K562 (cell line): ENCODE measurements at regions not wholly inside any gene's neighbourhood (a gene's known extent, or its start where the extent isn't known, plus 50 kb on each side); places are given as distances from the start of the nearest gene placed in this dataset.

Source experiments
- BRD4 ChIP-seq: fragments of 200-600 bp; sonication (generic); IDR thresholded peaks from 2 replicates; pipeline ENCODE4 v1.6.1; 2017; ENCODE audit warnings: inconsistent platforms
- BRD9 ChIP-seq: fragments of 450-650 bp; IDR thresholded peaks from 2 replicates; pipeline ENCODE4 v1.6.1; 2018; ENCODE audit warnings: low read depth; ENCODE audit not compliant: partially characterized antibody
- CBFA2T3 ChIP-seq: fragments of 450-650 bp; IDR thresholded peaks from 2 replicates; pipeline ENCODE4 v1.6.1; 2017
- CC2D1A ChIP-seq: fragments of 450-650 bp; IDR thresholded peaks from 2 replicates; pipeline ENCODE4 v1.6.1; 2017; ENCODE audit warnings: mild to moderate bottlenecking
- CTCFL ChIP-seq: IDR thresholded peaks from 2 replicates; pipeline ENCODE4 v1.6.1; 2011; ENCODE audit warnings: borderline replicate concordance, low read depth, mild to moderate bottlenecking, moderate library complexity, low read length; ENCODE audit not compliant: insufficient read depth, poor library complexity, severe bottlenecking
- EP400 ChIP-seq: fragments of 450-650 bp; IDR thresholded peaks from 2 replicates; pipeline ENCODE4 v1.6.1; 2017; ENCODE audit warnings: antibody characterized with exemption, mild to moderate bottlenecking, moderate library complexity
- ETS1 ChIP-seq: conservative IDR thresholded peaks from 2 replicates; pipeline ENCODE4 v1.6.1; 2011; ENCODE audit warnings: low read depth, mild to moderate bottlenecking, low read length; ENCODE audit not compliant: control insufficient read depth
- IRF1 ChIP-seq: sonication (generic); formaldehyde crosslinking; IDR thresholded peaks from 2 replicates; pipeline ENCODE4 v1.8.0; 2022; ENCODE audit warnings: missing genetic modification reagents, mild to moderate bottlenecking, borderline replicate concordance
- NFE2 ChIP-seq: IDR thresholded peaks from 2 replicates; pipeline ENCODE4 v1.6.1; 2014; ENCODE audit warnings: antibody characterized with exemption, low read depth
- NFIC ChIP-seq: fragments of 450-650 bp; IDR thresholded peaks from 2 replicates; pipeline ENCODE4 v1.6.1; 2017; ENCODE audit warnings: mild to moderate bottlenecking, inconsistent platforms
- PHB ChIP-seq: fragments of 250-450 bp; sonication (Bioruptor Pico); IDR thresholded peaks from 2 replicates; pipeline ENCODE4 v1.5.0; 2021
- PHTF2 ChIP-seq: fragments of 250-450 bp; sonication (Bioruptor Pico); IDR thresholded peaks from 2 replicates; pipeline ENCODE4 v1.5.0; 2021; ENCODE audit warnings: mild to moderate bottlenecking
- POLR2H ChIP-seq: IDR thresholded peaks from 2 replicates; pipeline ENCODE4 v1.6.1; 2016; ENCODE audit warnings: missing genetic modification characterization, low read depth, mild to moderate bottlenecking, control low read depth, missing compliant biosample characterization, moderate library complexity
- SAP30 ChIP-seq: fragments of 200-600 bp; sonication (generic); IDR thresholded peaks from 2 replicates; pipeline ENCODE4 v1.6.1; 2012; ENCODE audit warnings: borderline replicate concordance, low read depth, mild to moderate bottlenecking, moderate library complexity, low read length, control low read depth, inconsistent platforms; ENCODE audit not compliant: insufficient read depth, poor library complexity, severe bottlenecking
- SRSF1 ChIP-seq: fragments of 200-400 bp; formaldehyde crosslinking; IDR thresholded peaks from 2 replicates; pipeline ENCODE4 v1.6.1; 2017; ENCODE audit warnings: mild to moderate bottlenecking, low read depth, low read length, moderate library complexity
- THRAP3 ChIP-seq: fragments of 450-650 bp; IDR thresholded peaks from 2 replicates; pipeline ENCODE4 v1.6.1; 2016; ENCODE audit warnings: mild to moderate bottlenecking, inconsistent platforms, borderline replicate concordance
- U2AF1 ChIP-seq: fragments of 200-400 bp; formaldehyde crosslinking; optimal IDR thresholded peaks from 2 replicates; pipeline ENCODE3; 2017; ENCODE audit warnings: mild to moderate bottlenecking, low read depth, low read length, moderate library complexity
- ZBTB26 ChIP-seq: fragments of 450-650 bp; formaldehyde crosslinking; IDR thresholded peaks from 2 replicates; pipeline ENCODE4 v1.4.0; 2022; ENCODE audit warnings: missing genetic modification characterization
- TF ChIP-seq, protein P1 (sequence below): fragments of 450-650 bp; formaldehyde crosslinking; IDR thresholded peaks from 2 replicates; pipeline ENCODE4 v1.4.0; 2020; ENCODE audit warnings: mild to moderate bottlenecking, moderate library complexity
- TF ChIP-seq, protein P2 (sequence below): sonication (generic); formaldehyde crosslinking; IDR thresholded peaks from 2 replicates; pipeline ENCODE4 v1.8.0; 2022; ENCODE audit warnings: mild to moderate bottlenecking, missing genetic modification reagents, borderline replicate concordance

- TF ChIP-seq, protein P1, sequence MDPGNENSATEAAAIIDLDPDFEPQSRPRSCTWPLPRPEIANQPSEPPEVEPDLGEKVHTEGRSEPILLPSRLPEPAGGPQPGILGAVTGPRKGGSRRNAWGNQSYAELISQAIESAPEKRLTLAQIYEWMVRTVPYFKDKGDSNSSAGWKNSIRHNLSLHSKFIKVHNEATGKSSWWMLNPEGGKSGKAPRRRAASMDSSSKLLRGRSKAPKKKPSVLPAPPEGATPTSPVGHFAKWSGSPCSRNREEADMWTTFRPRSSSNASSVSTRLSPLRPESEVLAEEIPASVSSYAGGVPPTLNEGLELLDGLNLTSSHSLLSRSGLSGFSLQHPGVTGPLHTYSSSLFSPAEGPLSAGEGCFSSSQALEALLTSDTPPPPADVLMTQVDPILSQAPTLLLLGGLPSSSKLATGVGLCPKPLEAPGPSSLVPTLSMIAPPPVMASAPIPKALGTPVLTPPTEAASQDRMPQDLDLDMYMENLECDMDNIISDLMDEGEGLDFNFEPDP (CRISPR knock-in tag): no peak
- TF ChIP-seq BRD9: no peak
- no peak for TF ChIP-seq SAP30
- no peak for TF ChIP-seq IRF1 (CRISPR knock-in tag)
- TF ChIP-seq ETS1: peak; percentile 85; the same call in 1 of the 2 replicates
- TF ChIP-seq BRD4: no peak
- TF ChIP-seq POLR2H (tag): no peak
- no peak for TF ChIP-seq ZBTB26 (CRISPR knock-in tag)
- no peak for TF ChIP-seq SRSF1
- TF ChIP-seq NFIC: no peak
- TF ChIP-seq THRAP3: no peak
- TF ChIP-seq NFE2: no peak; the same call in 1 of the 2 replicates
- no peak for TF ChIP-seq PHTF2 (CRISPR knock-in tag)
- TF ChIP-seq U2AF1: no peak
- no peak for TF ChIP-seq CC2D1A
- no peak for TF ChIP-seq PHB (CRISPR knock-in tag)
- peak; percentile 56 for TF ChIP-seq EP400
- no peak for TF ChIP-seq CTCFL
- TF ChIP-seq, protein P2, sequence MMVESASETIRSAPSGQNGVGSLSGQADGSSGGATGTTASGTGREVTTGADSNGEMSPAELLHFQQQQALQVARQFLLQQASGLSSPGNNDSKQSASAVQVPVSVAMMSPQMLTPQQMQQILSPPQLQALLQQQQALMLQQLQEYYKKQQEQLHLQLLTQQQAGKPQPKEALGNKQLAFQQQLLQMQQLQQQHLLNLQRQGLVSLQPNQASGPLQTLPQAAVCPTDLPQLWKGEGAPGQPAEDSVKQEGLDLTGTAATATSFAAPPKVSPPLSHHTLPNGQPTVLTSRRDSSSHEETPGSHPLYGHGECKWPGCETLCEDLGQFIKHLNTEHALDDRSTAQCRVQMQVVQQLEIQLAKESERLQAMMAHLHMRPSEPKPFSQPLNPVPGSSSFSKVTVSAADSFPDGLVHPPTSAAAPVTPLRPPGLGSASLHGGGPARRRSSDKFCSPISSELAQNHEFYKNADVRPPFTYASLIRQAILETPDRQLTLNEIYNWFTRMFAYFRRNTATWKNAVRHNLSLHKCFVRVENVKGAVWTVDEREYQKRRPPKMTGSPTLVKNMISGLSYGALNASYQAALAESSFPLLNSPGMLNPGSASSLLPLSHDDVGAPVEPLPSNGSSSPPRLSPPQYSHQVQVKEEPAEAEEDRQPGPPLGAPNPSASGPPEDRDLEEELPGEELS (CRISPR knock-in tag): no peak
- no peak for TF ChIP-seq CBFA2T3
Measured at GRCh38 chr7:106598663-106599342, 62.2 kb downstream of the CCDC71L start (continued).
